ENCODE measurements at regions not wholly inside any gene's neighbourhood (a gene's known extent, or its start where the extent isn't known, plus 50 kb on each side); places are given as distances from the start of the nearest gene placed in this dataset.

- Histone ChIP-seq H3K27ac (ENCODE audit: extremely low read depth, low read depth, low read length) (no peak overlapping the region), H3K36me3 (ENCODE audit: control insufficient read depth in 2 of 2, insufficient read depth in 1 of 2, low read length in 2 of 2) (no peaks in the 10 kb centered on the region), H3K4me1 (ENCODE audit: control insufficient read depth, insufficient read depth, low read length) (no peaks in the 10 kb centered on the region), H3K9me3 (ENCODE audit: control insufficient read depth, insufficient read depth, low read depth, low read length) (no peaks in the 10 kb centered on the region), H3K4me3 (ENCODE audit: low read depth, low read length) (no peak overlapping the region)
- TF ChIP-seq ZSCAN18 (tag by site-specific recombination; IDR thresholded peaks at IDR 0.05) (no peak), MZF1 (tag by site-specific recombination; IDR thresholded peaks at IDR 0.05; ENCODE audit: borderline replicate concordance) (no peak), ZNF610 (tag by site-specific recombination; IDR thresholded peaks at IDR 0.05; ENCODE audit: borderline replicate concordance) (no peak)
- ChIA-PET CTCF (no interaction called here), POLR2A (no interaction called here)
Observed at GRCh38 chr20:6466075-6466810, 301.2 kb upstream of the BMP2 start.

DNA sequence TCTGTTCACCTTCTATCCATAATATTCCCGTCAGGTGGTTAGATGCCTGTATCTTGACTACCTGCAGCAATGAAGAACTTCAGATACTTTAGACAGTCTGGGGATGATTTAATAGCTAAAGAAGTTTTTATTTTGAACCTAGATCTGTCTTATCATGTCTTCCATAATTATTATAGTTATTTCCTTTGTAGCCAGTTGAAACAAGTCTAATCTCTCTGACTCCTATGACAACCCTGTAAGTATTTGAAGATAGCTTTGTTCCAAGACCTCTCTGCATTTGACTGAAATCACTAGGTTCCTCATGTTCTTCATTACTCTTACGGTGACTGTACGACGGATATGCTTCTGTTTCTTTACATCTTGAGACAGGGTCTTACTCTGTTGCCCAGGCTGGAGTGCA lies 316.6 kb upstream of the BMP2 start:
- no peaks in the 10 kb centered on the region for H3K36me3 ChIP-seq (ENCODE audit: control insufficient read depth in 2 of 2, insufficient read depth in 1 of 2, low read length in 2 of 2)
- H3K4me3 ChIP-seq (ENCODE audit: low read depth, low read length): no peak overlapping the region
- TF ChIP-seq ZNF747 (tag by site-specific recombination; IDR thresholded peaks at IDR 0.05) (no peak), ZFP69B (tag by site-specific recombination; IDR thresholded peaks at IDR 0.05) (no peak), KLF9 (tag by site-specific recombination; IDR thresholded peaks at IDR 0.05; ENCODE audit: low read depth) (no peak), ZNF426 (tag by site-specific recombination; IDR thresholded peaks at IDR 0.05) (no peak), ZNF416 (tag by site-specific recombination; IDR thresholded peaks at IDR 0.05) (no peak)
- H3K27ac ChIP-seq (ENCODE audit: extremely low read depth, low read depth, low read length): no peak overlapping the region
- no peaks in the 10 kb centered on the region for H3K9me3 ChIP-seq (ENCODE audit: control insufficient read depth, insufficient read depth, low read depth, low read length)
- H3K4me1 ChIP-seq (ENCODE audit: control insufficient read depth, insufficient read depth, low read length): no peaks in the 10 kb centered on the region
- ChIA-PET CTCF (interaction anchor here (0.6 kb wide), 1 partner anchor 121 kb away, joined by 3 read pairs; no protein-coding TSS in a partner anchor), POLR2A (no interaction called here)

GRCh38 chr20:6440443-6440799 lies 317.6 kb upstream of the FERMT1 start:
- Histone ChIP-seq H3K36me3 (ENCODE audit: control insufficient read depth in 2 of 2, insufficient read depth in 1 of 2, low read length in 2 of 2) (no peaks in the 10 kb centered on the region), H3K4me1 (ENCODE audit: control insufficient read depth, insufficient read depth, low read length) (no peaks in the 10 kb centered on the region), H3K4me3 (ENCODE audit: low read depth, low read length) (no peak overlapping the region), H3K9me3 (ENCODE audit: control insufficient read depth, insufficient read depth, low read depth, low read length) (no peaks in the 10 kb centered on the region), H3K27ac (ENCODE audit: extremely low read depth, low read depth, low read length) (no peak overlapping the region)
- CTCF ChIA-PET: no interaction called here
- POLR2A ChIA-PET: no interaction called here
- TF ChIP-seq ZNF704 (tag by site-specific recombination; IDR thresholded peaks at IDR 0.05): no peak
- TF ChIP-seq, protein P1, sequence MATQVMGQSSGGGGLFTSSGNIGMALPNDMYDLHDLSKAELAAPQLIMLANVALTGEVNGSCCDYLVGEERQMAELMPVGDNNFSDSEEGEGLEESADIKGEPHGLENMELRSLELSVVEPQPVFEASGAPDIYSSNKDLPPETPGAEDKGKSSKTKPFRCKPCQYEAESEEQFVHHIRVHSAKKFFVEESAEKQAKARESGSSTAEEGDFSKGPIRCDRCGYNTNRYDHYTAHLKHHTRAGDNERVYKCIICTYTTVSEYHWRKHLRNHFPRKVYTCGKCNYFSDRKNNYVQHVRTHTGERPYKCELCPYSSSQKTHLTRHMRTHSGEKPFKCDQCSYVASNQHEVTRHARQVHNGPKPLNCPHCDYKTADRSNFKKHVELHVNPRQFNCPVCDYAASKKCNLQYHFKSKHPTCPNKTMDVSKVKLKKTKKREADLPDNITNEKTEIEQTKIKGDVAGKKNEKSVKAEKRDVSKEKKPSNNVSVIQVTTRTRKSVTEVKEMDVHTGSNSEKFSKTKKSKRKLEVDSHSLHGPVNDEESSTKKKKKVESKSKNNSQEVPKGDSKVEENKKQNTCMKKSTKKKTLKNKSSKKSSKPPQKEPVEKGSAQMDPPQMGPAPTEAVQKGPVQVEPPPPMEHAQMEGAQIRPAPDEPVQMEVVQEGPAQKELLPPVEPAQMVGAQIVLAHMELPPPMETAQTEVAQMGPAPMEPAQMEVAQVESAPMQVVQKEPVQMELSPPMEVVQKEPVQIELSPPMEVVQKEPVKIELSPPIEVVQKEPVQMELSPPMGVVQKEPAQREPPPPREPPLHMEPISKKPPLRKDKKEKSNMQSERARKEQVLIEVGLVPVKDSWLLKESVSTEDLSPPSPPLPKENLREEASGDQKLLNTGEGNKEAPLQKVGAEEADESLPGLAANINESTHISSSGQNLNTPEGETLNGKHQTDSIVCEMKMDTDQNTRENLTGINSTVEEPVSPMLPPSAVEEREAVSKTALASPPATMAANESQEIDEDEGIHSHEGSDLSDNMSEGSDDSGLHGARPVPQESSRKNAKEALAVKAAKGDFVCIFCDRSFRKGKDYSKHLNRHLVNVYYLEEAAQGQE (tag by site-specific recombination; IDR thresholded peaks at IDR 0.05): no peak
- TF ChIP-seq ZNF311 (tag by site-specific recombination; IDR thresholded peaks at IDR 0.05; ENCODE audit: borderline replicate concordance): no peak
- TF ChIP-seq, protein P2, sequence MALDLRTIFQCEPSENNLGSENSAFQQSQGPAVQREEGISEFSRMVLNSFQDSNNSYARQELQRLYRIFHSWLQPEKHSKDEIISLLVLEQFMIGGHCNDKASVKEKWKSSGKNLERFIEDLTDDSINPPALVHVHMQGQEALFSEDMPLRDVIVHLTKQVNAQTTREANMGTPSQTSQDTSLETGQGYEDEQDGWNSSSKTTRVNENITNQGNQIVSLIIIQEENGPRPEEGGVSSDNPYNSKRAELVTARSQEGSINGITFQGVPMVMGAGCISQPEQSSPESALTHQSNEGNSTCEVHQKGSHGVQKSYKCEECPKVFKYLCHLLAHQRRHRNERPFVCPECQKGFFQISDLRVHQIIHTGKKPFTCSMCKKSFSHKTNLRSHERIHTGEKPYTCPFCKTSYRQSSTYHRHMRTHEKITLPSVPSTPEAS (tag by site-specific recombination; IDR thresholded peaks at IDR 0.05): no peak
- TF ChIP-seq, protein P3, sequence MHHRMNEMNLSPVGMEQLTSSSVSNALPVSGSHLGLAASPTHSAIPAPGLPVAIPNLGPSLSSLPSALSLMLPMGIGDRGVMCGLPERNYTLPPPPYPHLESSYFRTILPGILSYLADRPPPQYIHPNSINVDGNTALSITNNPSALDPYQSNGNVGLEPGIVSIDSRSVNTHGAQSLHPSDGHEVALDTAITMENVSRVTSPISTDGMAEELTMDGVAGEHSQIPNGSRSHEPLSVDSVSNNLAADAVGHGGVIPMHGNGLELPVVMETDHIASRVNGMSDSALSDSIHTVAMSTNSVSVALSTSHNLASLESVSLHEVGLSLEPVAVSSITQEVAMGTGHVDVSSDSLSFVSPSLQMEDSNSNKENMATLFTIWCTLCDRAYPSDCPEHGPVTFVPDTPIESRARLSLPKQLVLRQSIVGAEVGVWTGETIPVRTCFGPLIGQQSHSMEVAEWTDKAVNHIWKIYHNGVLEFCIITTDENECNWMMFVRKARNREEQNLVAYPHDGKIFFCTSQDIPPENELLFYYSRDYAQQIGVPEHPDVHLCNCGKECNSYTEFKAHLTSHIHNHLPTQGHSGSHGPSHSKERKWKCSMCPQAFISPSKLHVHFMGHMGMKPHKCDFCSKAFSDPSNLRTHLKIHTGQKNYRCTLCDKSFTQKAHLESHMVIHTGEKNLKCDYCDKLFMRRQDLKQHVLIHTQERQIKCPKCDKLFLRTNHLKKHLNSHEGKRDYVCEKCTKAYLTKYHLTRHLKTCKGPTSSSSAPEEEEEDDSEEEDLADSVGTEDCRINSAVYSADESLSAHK (tag by site-specific recombination; IDR thresholded peaks at IDR 0.05): no peak
- no peak for TF ChIP-seq ZNF664 (tag by site-specific recombination; IDR thresholded peaks at IDR 0.05)
- TF ChIP-seq, protein P4, sequence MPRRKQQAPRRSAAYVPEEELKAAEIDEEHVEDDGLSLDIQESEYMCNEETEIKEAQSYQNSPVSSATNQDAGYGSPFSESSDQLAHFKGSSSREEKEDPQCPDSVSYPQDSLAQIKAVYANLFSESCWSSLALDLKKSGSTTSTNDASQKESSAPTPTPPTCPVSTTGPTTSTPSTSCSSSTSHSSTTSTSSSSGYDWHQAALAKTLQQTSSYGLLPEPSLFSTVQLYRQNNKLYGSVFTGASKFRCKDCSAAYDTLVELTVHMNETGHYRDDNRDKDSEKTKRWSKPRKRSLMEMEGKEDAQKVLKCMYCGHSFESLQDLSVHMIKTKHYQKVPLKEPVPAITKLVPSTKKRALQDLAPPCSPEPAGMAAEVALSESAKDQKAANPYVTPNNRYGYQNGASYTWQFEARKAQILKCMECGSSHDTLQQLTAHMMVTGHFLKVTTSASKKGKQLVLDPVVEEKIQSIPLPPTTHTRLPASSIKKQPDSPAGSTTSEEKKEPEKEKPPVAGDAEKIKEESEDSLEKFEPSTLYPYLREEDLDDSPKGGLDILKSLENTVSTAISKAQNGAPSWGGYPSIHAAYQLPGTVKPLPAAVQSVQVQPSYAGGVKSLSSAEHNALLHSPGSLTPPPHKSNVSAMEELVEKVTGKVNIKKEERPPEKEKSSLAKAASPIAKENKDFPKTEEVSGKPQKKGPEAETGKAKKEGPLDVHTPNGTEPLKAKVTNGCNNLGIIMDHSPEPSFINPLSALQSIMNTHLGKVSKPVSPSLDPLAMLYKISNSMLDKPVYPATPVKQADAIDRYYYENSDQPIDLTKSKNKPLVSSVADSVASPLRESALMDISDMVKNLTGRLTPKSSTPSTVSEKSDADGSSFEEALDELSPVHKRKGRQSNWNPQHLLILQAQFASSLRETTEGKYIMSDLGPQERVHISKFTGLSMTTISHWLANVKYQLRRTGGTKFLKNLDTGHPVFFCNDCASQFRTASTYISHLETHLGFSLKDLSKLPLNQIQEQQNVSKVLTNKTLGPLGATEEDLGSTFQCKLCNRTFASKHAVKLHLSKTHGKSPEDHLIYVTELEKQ (tag by site-specific recombination; IDR thresholded peaks at IDR 0.05; ENCODE audit: borderline replicate concordance): no peak
- no peak for TF ChIP-seq TCF7L2 (IDR thresholded peaks at IDR 0.05; ENCODE audit: borderline replicate concordance, low read depth, low read length)
- TF ChIP-seq ZNF184 (tag by site-specific recombination; IDR thresholded peaks at IDR 0.05): no peak
